Stomach (tissue), 4 donors: ENCODE measurements at regions not wholly inside any gene's neighbourhood (a gene's known extent, or its start where the extent isn't known, plus 50 kb on each side); places are given as distances from the start of the nearest gene placed in this dataset.

Experiments
- POLR2A ChIP-seq, 4 donors: fragments of 450-650 bp; IDR thresholded peaks; one replicate each; pipeline ENCODE4 v1.6.1; 2016; ENCODE audit warnings: antibody characterized with exemption in 4 of 4, control low read depth in 2 of 4, mild to moderate bottlenecking in 1 of 4, moderate library complexity in 1 of 4
- TF ChIP-seq, protein P1 (sequence below), 7 experiments: fragments of 450-650 bp in 4 of 7; fragments of 200-600 bp in 3 of 7; sonication (generic) in 3 of 7; IDR thresholded peaks; one replicate each; pipeline ENCODE4 v1.5.1; 2016 to 2019; ENCODE audit warnings: antibody characterized with exemption in 7 of 7, control low read depth in 2 of 7, mild to moderate bottlenecking in 1 of 7

DNA sequence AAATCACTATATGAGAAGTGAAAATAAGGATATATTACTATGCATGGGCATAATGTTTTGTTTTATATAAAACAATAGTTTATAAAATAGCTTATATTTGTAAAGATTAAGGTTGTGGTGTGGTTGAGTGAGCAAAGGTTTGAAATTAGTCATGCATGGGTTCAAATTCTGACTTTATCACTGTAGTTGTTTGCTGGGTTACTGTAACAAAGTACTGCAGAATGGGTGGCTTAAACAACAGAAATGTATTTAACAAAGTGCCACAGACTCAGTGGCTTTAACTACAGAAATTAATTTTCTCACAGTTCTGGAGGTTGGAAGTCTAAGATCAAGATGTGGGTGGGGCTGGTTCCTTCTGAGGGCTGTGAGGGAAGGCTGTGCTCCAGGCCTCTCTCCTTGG is 184.8 kb upstream of the THRB start:
- TF ChIP-seq, protein P1, sequence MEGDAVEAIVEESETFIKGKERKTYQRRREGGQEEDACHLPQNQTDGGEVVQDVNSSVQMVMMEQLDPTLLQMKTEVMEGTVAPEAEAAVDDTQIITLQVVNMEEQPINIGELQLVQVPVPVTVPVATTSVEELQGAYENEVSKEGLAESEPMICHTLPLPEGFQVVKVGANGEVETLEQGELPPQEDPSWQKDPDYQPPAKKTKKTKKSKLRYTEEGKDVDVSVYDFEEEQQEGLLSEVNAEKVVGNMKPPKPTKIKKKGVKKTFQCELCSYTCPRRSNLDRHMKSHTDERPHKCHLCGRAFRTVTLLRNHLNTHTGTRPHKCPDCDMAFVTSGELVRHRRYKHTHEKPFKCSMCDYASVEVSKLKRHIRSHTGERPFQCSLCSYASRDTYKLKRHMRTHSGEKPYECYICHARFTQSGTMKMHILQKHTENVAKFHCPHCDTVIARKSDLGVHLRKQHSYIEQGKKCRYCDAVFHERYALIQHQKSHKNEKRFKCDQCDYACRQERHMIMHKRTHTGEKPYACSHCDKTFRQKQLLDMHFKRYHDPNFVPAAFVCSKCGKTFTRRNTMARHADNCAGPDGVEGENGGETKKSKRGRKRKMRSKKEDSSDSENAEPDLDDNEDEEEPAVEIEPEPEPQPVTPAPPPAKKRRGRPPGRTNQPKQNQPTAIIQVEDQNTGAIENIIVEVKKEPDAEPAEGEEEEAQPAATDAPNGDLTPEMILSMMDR (IDR thresholded peaks at IDR 0.05): no peak
- no peak for TF ChIP-seq POLR2A (IDR thresholded peaks at IDR 0.05)
